Mammary epithelial cell (primary cell): ENCODE measurements at regions not wholly inside any gene's neighbourhood (a gene's known extent, or its start where the extent isn't known, plus 50 kb on each side); places are given as distances from the start of the nearest gene placed in this dataset.

ENCODE experiments used
- EZH2 ChIP-seq: IDR thresholded peaks from 2 replicates; pipeline ENCODE4 v1.6.1; 2012; ENCODE audit warnings: low read length, inconsistent platforms, borderline replicate concordance
- TF ChIP-seq, protein P1 (sequence below), 2 donors: IDR thresholded peaks in 1 of 2; conservative IDR thresholded peaks in 1 of 2; 2 replicates each; pipeline ENCODE4 v1.5.1; 2011 to 2012; ENCODE audit warnings: inconsistent platforms in 2 of 2, low read length in 2 of 2, mild to moderate bottlenecking in 2 of 2, control low read depth in 1 of 2, low read depth in 1 of 2; ENCODE audit not compliant: insufficient read depth in 1 of 2; ENCODE audit errors: extremely low read depth in 1 of 2

DNA sequence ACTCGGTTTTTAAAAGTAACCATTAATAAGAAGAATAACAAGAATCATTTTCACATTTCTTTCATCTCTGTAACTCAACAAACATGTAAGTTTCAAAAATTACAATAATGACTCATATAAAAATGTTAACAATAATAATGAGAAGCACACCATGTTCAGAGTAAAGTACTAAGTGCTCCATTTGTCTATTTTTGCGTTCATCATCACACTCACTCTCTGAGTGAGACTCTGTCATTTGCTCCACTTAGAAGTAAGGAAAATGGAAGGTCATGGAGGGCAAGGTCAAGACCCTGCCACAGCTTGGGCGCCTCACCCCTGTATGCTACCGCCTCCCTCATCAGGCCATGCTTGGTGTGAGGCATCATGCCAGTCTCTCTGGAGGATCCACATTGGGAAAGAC lies 129.9 kb downstream of the TMEM30B start:
- TF ChIP-seq, protein P1, sequence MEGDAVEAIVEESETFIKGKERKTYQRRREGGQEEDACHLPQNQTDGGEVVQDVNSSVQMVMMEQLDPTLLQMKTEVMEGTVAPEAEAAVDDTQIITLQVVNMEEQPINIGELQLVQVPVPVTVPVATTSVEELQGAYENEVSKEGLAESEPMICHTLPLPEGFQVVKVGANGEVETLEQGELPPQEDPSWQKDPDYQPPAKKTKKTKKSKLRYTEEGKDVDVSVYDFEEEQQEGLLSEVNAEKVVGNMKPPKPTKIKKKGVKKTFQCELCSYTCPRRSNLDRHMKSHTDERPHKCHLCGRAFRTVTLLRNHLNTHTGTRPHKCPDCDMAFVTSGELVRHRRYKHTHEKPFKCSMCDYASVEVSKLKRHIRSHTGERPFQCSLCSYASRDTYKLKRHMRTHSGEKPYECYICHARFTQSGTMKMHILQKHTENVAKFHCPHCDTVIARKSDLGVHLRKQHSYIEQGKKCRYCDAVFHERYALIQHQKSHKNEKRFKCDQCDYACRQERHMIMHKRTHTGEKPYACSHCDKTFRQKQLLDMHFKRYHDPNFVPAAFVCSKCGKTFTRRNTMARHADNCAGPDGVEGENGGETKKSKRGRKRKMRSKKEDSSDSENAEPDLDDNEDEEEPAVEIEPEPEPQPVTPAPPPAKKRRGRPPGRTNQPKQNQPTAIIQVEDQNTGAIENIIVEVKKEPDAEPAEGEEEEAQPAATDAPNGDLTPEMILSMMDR (conservative IDR thresholded peaks at IDR 0.05 in 1 of 2, IDR thresholded peaks at IDR 0.05 in 1 of 2; ENCODE audit: extremely low read depth in 1 of 2, insufficient read depth in 1 of 2, low read depth in 1 of 2, low read length in 2 of 2) = no peak
- no peak for TF ChIP-seq EZH2
